RCC 7860 (cell line): ENCODE measurements at regions not wholly inside any gene's neighbourhood (a gene's known extent, or its start where the extent isn't known, plus 50 kb on each side); places are given as distances from the start of the nearest gene placed in this dataset.

Experiments used
- DNase-seq: peaks from one replicate; pipeline ENCODE4 v3.0.0-alpha.2; 2015; ENCODE audit warnings: low spot score
- FAIRE-seq: peaks from 2 replicates; lab custom pipeline; 2012; peaks lifted over from hg19 to GRCh38; lab: Jason Lieb, UNC

GRCh38 chr1:235059221-235059620, 69.4 kb downstream of the TOMM20 start:
- FAIRE-seq (no peak), DNase-seq (no peak)

DNA sequence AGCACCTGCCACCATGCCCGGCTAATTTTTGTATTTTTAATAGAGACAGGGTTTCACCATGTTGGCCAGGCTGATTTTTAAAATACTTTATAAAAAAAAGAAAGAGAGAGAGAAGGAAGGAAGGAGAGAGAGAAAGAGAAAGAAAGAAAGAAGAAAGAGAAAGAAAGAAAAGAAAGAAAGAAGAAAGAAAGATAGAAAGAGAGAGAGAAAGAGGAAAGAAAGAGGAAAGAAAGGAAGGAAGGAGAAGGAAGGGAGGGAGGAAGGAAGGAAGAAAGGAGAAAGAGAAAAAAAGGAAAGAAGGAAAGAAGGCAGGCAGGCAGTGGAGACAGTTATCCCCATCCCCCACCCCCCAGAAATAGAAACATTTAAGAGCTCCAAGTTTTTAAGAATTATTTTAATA, 69.9 kb downstream of the TOMM20 start:
- FAIRE-seq (no peak), DNase-seq (no peak)

DNA sequence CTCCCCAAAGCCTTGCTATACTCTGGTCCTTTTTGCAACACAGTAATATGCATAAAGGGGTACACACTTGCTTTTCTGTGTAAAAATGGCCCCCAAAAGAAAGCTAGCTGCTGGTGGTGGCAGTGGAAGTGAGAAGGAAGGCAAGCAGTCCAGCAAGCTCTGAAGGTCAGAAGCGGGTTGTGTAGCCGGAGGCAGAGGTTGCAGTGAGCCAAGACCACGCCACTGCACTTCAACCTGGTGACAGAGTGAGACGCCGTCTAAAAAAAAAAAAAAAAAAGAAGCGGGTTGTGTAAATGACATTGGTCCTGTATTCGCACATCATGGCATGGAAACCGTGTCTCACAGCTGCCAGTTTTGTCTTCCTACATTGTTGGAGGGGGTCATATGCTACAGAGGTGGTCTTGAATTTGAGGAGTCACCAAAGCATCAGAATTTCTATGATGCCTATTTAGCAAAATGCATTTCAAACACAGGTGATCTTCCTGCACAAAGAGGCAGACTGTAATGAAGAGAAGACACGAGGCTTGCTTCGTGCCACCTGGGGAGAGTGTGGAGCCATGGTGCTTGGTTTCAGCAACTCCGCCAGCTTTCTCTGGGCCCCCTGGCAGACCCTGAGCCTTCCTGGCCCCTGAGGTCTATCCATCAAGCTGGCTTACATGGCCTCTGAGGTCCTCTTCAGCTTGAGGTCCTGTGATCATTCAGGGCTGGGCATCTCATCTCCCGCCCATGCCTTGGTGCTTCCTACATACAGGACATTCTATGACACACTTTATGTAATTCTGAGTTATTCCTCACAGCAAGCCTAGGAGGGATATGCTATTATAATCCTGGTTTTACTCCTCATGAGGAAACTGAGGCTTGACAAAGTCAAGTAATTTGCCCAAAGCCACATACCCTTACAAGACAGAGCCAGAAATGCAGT, 71.0 kb downstream of the TOMM20 start:
- no peak for DNase-seq
- no peak for FAIRE-seq

- DNase-seq (no peak), FAIRE-seq (no peak)
Observed at GRCh38 chr1:235056937-235057336, 71.7 kb downstream of the TOMM20 start.

DNA sequence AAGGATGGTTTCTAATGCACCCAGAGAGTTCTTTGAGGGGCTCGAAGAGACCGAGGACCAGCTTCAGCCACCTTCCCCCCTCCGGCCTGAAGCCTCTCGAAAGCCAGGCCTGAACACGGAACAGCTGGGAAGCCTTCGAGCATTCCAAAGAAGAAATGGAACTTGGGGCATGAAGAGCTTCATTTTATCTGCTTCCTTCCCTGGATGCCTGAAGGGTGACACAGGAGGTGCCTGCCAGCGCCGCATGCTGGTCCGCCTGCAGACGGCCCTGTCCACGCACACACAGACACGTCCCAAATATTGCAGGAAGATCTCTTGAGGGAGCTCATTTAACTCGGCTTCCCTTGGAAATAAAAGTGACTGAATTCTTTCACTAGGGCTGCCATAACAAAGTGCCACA, 73.7 kb downstream of the TOMM20 start:
- FAIRE-seq (no peak), DNase-seq (no peak)

DNA sequence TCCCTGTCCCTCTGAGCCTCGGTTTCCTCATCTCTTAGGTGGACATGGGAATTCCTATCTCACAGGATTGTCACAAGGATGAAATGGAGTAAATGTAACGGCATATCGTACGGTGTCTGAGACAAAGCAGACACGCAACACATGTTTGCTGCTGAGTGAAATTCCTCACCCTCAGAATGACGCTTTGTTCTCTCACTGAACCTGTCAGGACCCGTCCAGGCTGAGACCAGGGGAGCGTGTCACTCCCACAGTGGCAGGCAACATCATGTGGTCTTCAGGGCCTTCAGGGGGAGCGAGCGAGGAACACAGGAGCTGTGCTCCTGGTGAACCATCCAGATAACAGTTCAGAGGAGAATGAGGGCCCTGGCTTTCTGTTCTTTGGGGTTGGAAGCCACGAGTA, 74.2 kb downstream of the TOMM20 start:
- DNase-seq (no peak), FAIRE-seq (no peak)

- FAIRE-seq = no peak
- DNase-seq = no peak
Observed at GRCh38 chr1:235052067-235053008, 76.3 kb downstream of the TOMM20 start.

- DNase-seq = no peak
- FAIRE-seq = no peak
Observed at GRCh38 chr1:235051521-235051920, 77.1 kb downstream of the TOMM20 start.

GRCh38 chr1:235050911-235051360, 77.7 kb downstream of the TOMM20 start:
- DNase-seq = no peak
- FAIRE-seq = no peak

DNA sequence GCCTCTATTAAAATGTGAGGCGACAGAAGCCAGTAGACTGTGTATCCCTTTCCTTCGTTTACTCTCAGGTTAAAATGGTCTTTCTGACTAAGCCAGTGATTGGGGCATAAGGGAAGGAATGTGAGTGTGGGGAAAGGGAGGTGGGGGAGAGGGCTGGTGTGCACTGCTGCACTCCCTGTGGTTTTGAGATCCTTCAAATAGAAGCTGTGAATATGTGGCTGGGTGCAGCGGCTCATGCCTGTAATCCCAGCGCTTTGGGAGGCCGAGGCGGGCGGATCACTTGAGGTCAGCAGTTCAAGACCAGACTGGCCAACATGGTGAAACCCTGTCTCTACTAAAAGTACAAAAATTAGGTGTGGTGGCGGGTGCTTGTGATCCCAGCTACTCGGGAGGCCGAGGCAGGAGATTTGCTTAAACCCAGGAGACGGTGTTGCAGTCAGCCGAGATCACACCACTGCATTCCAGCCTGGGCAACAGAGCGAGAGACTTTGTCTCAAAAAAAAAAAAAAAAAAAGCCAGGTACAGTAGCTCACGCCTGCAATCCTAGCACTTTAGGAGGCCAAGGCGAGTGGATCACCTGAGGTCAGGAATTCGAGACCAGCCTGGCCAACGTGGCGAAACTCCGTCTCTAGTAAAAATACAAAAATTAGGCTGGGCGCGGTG, 78.8 kb downstream of the TOMM20 start:
- FAIRE-seq (peak; percentile 72), DNase-seq (peak; percentile 72)

DNA sequence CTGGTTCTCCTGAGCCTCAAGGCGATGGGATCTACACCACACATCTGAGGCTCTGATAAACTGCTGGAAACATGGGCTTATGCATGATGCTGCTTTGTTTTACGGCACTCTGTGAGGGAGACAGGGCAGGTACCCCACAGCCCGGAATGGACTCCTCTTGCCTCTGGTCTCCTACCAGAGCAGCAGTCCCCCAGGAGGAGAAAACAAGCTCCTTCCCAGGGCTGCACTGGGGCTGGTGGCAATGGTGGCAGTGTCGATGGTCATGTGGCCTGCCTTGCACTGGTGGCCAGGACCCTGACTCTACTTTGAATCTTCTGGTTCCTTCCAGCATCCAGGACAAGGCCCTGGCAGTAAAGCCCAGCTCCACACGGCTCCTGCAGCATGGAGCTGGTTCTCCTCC, 79.4 kb downstream of the TOMM20 start:
- FAIRE-seq (no peak), DNase-seq (no peak)

DNA sequence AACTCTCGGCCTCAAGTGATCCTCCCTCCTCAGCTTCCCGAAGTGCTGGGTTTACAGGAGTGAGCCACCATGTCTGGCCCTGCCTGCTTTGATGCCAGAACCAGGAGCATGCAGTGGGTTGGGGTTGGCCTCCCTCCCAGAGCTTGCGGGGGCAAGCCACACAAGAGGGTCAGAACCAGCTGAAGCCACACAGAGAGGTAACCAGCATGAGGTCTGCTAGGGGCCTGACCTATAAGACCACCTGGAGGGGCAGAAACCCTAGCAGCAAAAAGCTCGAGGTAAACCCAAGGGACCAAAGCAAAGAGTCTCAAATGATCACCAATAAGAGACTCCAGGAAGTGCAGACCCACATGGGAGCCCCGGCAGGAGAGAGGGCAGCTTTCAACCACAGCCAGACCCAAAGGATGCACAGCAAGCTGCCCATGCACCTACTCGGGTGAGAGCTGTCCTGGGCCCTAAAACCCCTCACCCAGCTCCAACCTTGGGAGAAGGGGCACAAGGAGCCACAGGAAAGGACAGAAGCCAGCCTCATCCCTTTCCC, 81.2 kb downstream of the TOMM20 start:
- FAIRE-seq = no peak

DNA sequence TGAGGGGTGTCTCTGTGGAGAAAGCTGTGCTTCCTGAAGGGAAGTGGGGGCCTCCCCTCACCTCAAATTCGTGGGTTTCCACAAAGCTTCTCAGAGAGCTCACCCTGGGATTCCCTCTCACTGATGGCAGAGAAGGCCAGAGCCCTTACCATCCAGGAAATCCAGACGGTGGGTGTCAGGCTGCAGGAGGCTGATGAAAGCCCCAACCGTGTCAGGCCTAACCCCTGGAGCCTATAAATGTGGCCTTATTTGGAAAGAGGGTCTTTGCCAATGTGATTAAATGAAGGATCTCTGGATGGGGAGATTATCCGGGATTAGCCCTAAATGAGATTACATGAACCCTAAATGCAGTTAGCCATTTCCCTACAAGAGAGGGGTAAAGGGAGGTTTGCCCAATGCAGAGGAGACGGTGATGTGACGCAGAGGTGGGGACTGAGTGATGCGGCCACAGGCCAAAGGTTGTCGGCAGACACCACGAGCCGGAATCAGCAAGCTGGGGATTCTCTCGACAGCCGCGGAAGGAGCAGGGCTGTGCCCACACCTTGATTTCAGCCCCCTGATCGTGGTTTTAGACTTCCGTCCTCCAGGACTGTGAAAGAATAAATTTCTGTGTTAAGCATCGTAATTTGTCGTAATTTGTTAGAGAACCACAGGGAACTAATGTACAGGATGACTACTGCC, 82.6 kb downstream of the TOMM20 start:
- no peak for DNase-seq
- FAIRE-seq = no peak

More for the DNA sequence above, 81.2 kb downstream of the TOMM20 start:
- DNase-seq = no peak

DNA sequence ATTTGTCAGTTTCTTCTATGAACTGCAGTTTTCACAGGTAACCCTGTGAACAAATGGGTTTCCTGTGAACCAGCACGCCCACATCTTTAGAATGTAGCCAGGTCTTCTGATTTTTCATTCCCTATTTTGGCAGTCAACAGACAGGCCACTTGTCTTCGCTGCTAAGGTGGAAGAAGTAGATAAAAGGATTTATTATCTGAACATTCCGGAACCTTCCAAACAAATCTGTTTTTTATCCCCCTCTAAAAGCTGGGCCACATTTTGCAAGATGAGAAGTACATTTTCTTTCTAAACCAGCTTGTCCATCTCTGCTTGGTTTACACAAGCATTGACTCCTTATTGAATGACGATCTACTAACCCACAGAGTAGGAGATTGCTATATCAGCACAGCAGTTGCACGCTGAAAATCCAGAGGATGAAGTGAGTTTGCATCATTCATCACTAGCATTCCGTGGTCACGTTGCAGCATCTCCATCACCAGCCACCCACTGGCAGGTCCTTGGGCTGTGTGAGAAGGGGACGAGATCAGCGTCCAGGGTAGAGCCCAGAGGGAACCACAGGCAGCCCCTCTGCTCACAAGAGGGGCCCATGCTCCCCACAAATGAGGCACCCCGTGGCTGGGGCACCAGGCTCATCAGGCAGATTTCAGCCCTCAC, 83.5 kb downstream of the TOMM20 start:
- no peak for FAIRE-seq

DNA sequence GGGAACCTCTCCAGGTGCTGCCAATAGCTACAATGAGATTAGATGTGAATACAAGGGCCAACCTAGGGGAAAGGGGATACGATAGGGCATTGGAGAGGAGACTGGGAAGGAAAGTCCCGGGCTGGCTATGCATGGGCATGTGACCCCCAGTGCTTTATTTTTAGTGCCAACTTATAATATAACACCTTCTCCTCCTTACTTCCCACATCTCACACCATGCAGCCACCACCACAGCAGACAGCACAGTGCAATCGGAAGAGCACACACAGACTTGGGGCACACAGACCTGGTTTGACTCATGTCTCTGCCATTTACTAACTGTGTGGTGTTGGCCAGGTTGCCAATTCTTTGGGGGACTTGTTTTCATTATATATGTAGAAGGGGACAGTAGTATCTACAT, 85.4 kb downstream of the TOMM20 start:
- DNase-seq (no peak), FAIRE-seq (no peak)

More for the DNA sequence above, 83.5 kb downstream of the TOMM20 start:
- no peak for DNase-seq

DNA sequence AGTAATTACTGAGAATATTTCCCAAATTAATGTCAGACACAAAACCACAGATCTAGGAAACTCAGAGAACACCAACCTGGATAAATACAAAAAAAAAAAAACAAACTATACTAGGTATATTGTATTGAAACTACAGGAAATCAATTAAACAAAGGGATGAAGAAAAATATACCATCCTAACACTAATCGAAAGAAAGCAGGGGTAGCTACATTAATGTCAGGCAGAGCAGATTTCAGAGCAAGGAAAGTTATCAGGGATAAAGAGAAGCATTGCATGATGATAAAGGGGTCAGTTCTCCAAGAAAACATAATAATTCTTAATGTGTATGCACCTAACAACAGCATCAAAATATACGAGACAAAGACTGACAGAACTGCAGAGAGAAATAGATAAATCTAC, 89.9 kb downstream of the TOMM20 start:
- DNase-seq (no peak), FAIRE-seq (no peak)

DNA sequence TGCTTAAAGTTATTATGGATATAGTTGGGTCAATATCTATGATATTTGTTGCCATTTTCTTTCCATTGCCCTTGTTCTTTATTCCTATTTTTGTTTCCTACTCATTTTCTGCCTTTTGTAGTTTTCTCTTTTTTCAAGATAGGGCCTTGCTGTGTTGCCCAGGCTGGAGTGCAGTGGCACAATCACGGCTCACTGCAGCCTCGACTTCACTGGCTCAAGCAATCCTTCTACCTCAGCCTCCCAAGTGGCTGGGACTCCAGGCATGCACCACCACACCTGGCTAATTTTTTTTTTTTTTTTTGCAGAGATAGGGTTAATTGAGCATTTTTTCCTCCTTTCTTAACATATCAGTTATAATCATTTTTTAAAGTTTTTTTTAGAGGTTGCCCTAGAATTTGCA, 92.7 kb downstream of the TOMM20 start:
- no peak for FAIRE-seq
- no peak for DNase-seq

DNA sequence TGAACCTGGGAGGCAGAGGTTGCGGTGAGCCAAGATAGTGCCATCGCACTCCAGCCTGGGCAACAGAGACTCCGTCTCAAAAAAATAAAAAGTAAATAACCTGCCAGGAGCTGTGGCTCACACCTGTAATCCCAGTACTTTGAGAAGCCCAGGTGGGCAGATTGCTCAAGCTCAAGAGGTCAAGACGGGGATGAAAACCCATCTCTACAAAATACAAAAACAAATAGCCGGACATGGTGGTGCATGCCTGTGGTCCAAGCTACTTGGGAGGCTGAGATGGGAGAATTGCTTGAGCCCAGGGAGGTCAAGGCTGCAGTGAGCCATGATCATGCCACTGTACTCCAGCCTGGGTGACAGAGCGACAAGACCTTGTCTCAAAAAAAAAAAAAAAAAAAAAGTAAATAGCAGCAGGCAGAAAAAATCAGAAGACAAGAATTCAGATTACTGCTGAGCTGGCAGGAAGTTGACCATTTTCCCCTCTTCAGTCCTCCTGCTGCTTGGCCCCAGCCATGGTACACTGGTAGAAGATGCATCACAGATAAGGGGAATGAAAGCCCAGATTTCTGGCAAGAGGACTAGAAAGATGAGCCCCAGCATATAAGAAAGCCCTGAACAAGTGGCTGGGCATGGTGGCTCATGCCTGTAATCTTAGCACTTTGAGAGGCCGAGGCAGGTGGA, 97.6 kb downstream of the TOMM20 start:
- FAIRE-seq = no peak
- DNase-seq = no peak

- FAIRE-seq (no peak), DNase-seq (no peak)
Observed at GRCh38 chr1:235027862-235028250, 100.8 kb downstream of the TOMM20 start.
